AG04449 (cell line): ENCODE measurements at regions not wholly inside any gene's neighbourhood (a gene's known extent, or its start where the extent isn't known, plus 50 kb on each side); places are given as distances from the start of the nearest gene placed in this dataset.

ENCODE experiments used
- CTCF ChIA-PET: fragments of 350-600 bp; formaldehyde crosslinking; extraction: SDS; loops from one replicate; lab custom pipeline; 2021; ENCODE audit warnings: antibody characterized with exemption; lab: Yijun Ruan, JAX
- POLR2A ChIA-PET: fragments of 400-600, 350-600 bp; formaldehyde crosslinking; extraction: SDS; loops from one replicate; lab custom pipeline; 2020; ENCODE audit warnings: antibody characterized with exemption, inconsistent platforms; lab: Yijun Ruan, JAX
- DNase-seq: peaks from one replicate; pipeline ENCODE4 v3.0.0-alpha.2; 2010; ENCODE audit warnings: low read depth, low spot score
- H3K4me3 ChIP-seq: 2 replicates; pipeline ENCODE4 v1.5.1; 2011; ENCODE audit warnings: low read depth, mild to moderate bottlenecking, control low read depth, low read length
- CTCF ChIP-seq: IDR thresholded peaks from one replicate; pipeline ENCODE4 v1.5.1; 2011; ENCODE audit warnings: mild to moderate bottlenecking, moderate library complexity, low read length, control low read depth, inconsistent platforms; ENCODE audit not compliant: insufficient read depth; ENCODE audit errors: missing control alignments

- ChIA-PET CTCF (no interaction called here), POLR2A (no interaction called here)
- DNase-seq, result no peak
- no peak for TF ChIP-seq CTCF
- H3K4me3 ChIP-seq, result no peak overlapping the region
Observed at GRCh38 chr14:104256025-104256424, 117.6 kb downstream of the KIF26A start.

- TF ChIP-seq CTCF, result no peak
- DNase-seq, result no peak
- ChIA-PET CTCF (no interaction called here), POLR2A (no interaction called here)
- H3K4me3 ChIP-seq, result no peak overlapping the region
Observed at GRCh38 chr14:104262515-104263514, 124.4 kb downstream of the KIF26A start.

- POLR2A ChIA-PET, result no interaction called here
- no peak overlapping the region for H3K4me3 ChIP-seq
- DNase-seq, result no peak
- CTCF ChIA-PET, result no interaction called here
- TF ChIP-seq CTCF, result no peak
Observed at GRCh38 chr14:104263675-104264358, 125.4 kb downstream of the KIF26A start.

- no peak overlapping the region for H3K4me3 ChIP-seq
- DNase-seq, result no peak
- ChIA-PET CTCF (no interaction called here), POLR2A (no interaction called here)
- TF ChIP-seq CTCF, result no peak
Observed at GRCh38 chr14:104264495-104265265, 126.3 kb downstream of the KIF26A start.

- DNase-seq, result no peak
- H3K4me3 ChIP-seq, result no peak overlapping the region
- no peak for TF ChIP-seq CTCF
- ChIA-PET CTCF (no interaction called here), POLR2A (no interaction called here)
Observed at GRCh38 chr14:104265918-104266630, 127.7 kb downstream of the KIF26A start.
